SK-N-SH (cell line): ENCODE measurements at regions not wholly inside any gene's neighbourhood (a gene's known extent, or its start where the extent isn't known, plus 50 kb on each side); places are given as distances from the start of the nearest gene placed in this dataset.

Source experiments
- CTCF ChIA-PET: fragments of 300-600, 350-600 bp; formaldehyde crosslinking; extraction: SDS; loops from one replicate; lab custom pipeline; 2021; lab: Yijun Ruan, JAX
- POLR2A ChIA-PET: fragments of 350-600 bp; sonication (Branson Sonifier 250); formaldehyde crosslinking; extraction: SDS; loops from one replicate; lab custom pipeline; 2020; ENCODE audit warnings: antibody characterized with exemption, inconsistent platforms; lab: Yijun Ruan, JAX
- DNase-seq: peaks from one replicate; pipeline ENCODE4 v3.0.0; 2012
- H2AFZ ChIP-seq: fragments of 200-600 bp; sonication (generic); 2 replicates; pipeline ENCODE4 v1.8.1; 2016; ENCODE audit warnings: antibody characterized with exemption, mild to moderate bottlenecking, low read depth
- H3F3A ChIP-seq: fragments of 200-600 bp; sonication (generic); replicated peaks from 2 replicates; pipeline ENCODE3; 2016; ENCODE audit warnings: antibody characterized with exemption, mild to moderate bottlenecking; ENCODE audit not compliant: insufficient read depth
- H3K27ac ChIP-seq, 2 experiments: fragments of 200-500 bp in 1 of 2; fragments of 200-600 bp in 1 of 2; sonication (Bioruptor generic) in 1 of 2; sonication (generic), shearing (Covaris generic) in 1 of 2; 2 replicates each; pipeline versions ENCODE4 v1.5.1 to v1.6.1; 2014 to 2016; ENCODE audit warnings: low read depth in 2 of 2, inconsistent platforms in 1 of 2, low read length in 1 of 2, mild to moderate bottlenecking in 1 of 2, mixed read lengths in 1 of 2
- H3K27me3 ChIP-seq: fragments of 200-600 bp; sonication (generic), shearing (Covaris generic); 2 replicates; pipeline ENCODE4 v1.6.1; 2016; ENCODE audit warnings: mixed run types; ENCODE audit not compliant: insufficient read depth
- H3K36me3 ChIP-seq, 2 experiments: fragments of 200-500 bp in 1 of 2; fragments of 200-600 bp in 1 of 2; sonication (Bioruptor generic) in 1 of 2; sonication (generic) in 1 of 2; replicated peaks in 1 of 2; 2 replicates each; pipeline versions ENCODE3 to v1.5.1; 2014 to 2016; ENCODE audit warnings: low read length in 1 of 2, mild to moderate bottlenecking in 1 of 2; ENCODE audit not compliant: insufficient read depth in 2 of 2, control insufficient read depth in 1 of 2
- H3K4me1 ChIP-seq, 2 experiments: fragments of 200-500 bp in 1 of 2; fragments of 200-600 bp in 1 of 2; sonication (Bioruptor generic) in 1 of 2; sonication (generic), shearing (Covaris generic) in 1 of 2; 2 replicates each; pipeline versions ENCODE4 v1.5.1 to v1.6.1; 2014 to 2016; ENCODE audit warnings: low read depth in 1 of 2, low read length in 1 of 2, mixed run types in 1 of 2; ENCODE audit not compliant: insufficient read depth in 2 of 2, control insufficient read depth in 1 of 2
- H3K4me2 ChIP-seq: fragments of 200-600 bp; sonication (generic), shearing (Covaris generic); 2 replicates; pipeline ENCODE4 v1.6.1; 2017; ENCODE audit warnings: mixed run types
- H3K4me3 ChIP-seq, 2 experiments: fragments of 200-500 bp in 1 of 2; fragments of 200-600 bp in 1 of 2; sonication (Bioruptor generic) in 1 of 2; sonication (generic), shearing (Covaris generic) in 1 of 2; 2 replicates each; pipeline versions ENCODE4 v1.5.1 to v1.8.1; 2014 to 2016; ENCODE audit warnings: low read depth in 2 of 2, inconsistent platforms in 1 of 2, low read length in 1 of 2, mild to moderate bottlenecking in 1 of 2, mixed read lengths in 1 of 2, moderate library complexity in 1 of 2
- H3K79me2 ChIP-seq: fragments of 200-600 bp; sonication (generic); 2 replicates; pipeline ENCODE4 v1.8.1; 2017; ENCODE audit warnings: mild to moderate bottlenecking; ENCODE audit not compliant: insufficient read depth
- H3K9ac ChIP-seq: fragments of 200-600 bp; sonication (generic); 2 replicates; pipeline ENCODE4 v1.6.1; 2017; ENCODE audit warnings: mixed run types
- H3K9me2 ChIP-seq: fragments of 200-600 bp; sonication (generic); 2 replicates; pipeline ENCODE4 v1.6.1; 2017; ENCODE audit warnings: mixed run types
- H3K9me3 ChIP-seq: fragments of 200-600 bp; sonication (generic); 2 replicates; pipeline ENCODE4 v1.6.1; 2017; ENCODE audit warnings: mixed run types, mild to moderate bottlenecking, moderate library complexity
- H4K20me1 ChIP-seq: fragments of 200-600 bp; sonication (generic); 2 replicates; pipeline ENCODE4 v1.6.1; 2017; ENCODE audit warnings: mild to moderate bottlenecking, mixed run types; ENCODE audit not compliant: insufficient read depth
- EZH2phosphoT487 ChIP-seq: fragments of 200-600 bp; sonication (generic); IDR thresholded peaks from 2 replicates; pipeline ENCODE4 v1.6.1; 2017; ENCODE audit warnings: low read depth, mixed run types, mild to moderate bottlenecking, antibody characterized with exemption, moderate library complexity, borderline replicate concordance
- FOXJ3 ChIP-seq: sonication (generic); formaldehyde crosslinking; IDR thresholded peaks from 2 replicates; pipeline ENCODE4 v1.5.1; 2020; ENCODE audit warnings: mild to moderate bottlenecking, missing genetic modification reagents
- GABPA ChIP-seq: IDR thresholded peaks from 2 replicates; pipeline ENCODE4 v1.4.0; 2012; ENCODE audit warnings: low read depth, mild to moderate bottlenecking
- GATA2 ChIP-seq: sonication (generic); formaldehyde crosslinking; IDR thresholded peaks from 2 replicates; pipeline ENCODE4 v1.5.0; 2020; ENCODE audit warnings: mild to moderate bottlenecking, missing genetic modification reagents
- NRF1 ChIP-seq: IDR thresholded peaks from 2 replicates; pipeline ENCODE4 v1.6.1; 2012; ENCODE audit warnings: low read depth, mild to moderate bottlenecking, low read length
- POLR2AphosphoS5 ChIP-seq: IDR thresholded peaks from 2 replicates; pipeline ENCODE4 v1.6.1; 2012; ENCODE audit warnings: low read depth, low read length
- RCOR1 ChIP-seq: fragments of 150-350 bp; IDR thresholded peaks from 2 replicates; pipeline ENCODE4 v1.6.1; 2017; ENCODE audit warnings: antibody characterized with exemption, low read length
- RXRA ChIP-seq: IDR thresholded peaks from 2 replicates; pipeline ENCODE4 v1.4.0; 2012; ENCODE audit warnings: low read depth, mild to moderate bottlenecking, borderline replicate concordance
- SIN3A ChIP-seq: IDR thresholded peaks from 2 replicates; pipeline ENCODE4 v1.6.1; 2012; ENCODE audit warnings: low read depth, mild to moderate bottlenecking, low read length, moderate library complexity, borderline replicate concordance
- TEAD4 ChIP-seq: IDR thresholded peaks from 2 replicates; pipeline ENCODE4 v1.4.0; 2012; ENCODE audit warnings: mild to moderate bottlenecking, borderline replicate concordance; ENCODE audit not compliant: insufficient read depth
- WGBS: methylation state at CpG from one replicate; pipeline ENCODE4 v1.1.6; 2017; ENCODE audit warnings: low lambda C conversion rate; 5-methylcytosine and 5-hydroxymethylcytosine counted together
- TF ChIP-seq, protein P1 (sequence below): IDR thresholded peaks from 2 replicates; pipeline ENCODE4 v1.4.0; 2012; ENCODE audit warnings: low read depth, borderline replicate concordance
- TF ChIP-seq, protein P2 (sequence below): IDR thresholded peaks from 2 replicates; pipeline ENCODE4 v1.6.1; 2012; ENCODE audit warnings: mild to moderate bottlenecking, low read depth, low read length, moderate library complexity
- TF ChIP-seq, protein P3 (sequence below): fragments of 200-600 bp; sonication (generic); IDR thresholded peaks from 2 replicates; pipeline ENCODE4 v1.6.1; 2017; ENCODE audit warnings: antibody characterized with exemption, mild to moderate bottlenecking, moderate library complexity

DNA sequence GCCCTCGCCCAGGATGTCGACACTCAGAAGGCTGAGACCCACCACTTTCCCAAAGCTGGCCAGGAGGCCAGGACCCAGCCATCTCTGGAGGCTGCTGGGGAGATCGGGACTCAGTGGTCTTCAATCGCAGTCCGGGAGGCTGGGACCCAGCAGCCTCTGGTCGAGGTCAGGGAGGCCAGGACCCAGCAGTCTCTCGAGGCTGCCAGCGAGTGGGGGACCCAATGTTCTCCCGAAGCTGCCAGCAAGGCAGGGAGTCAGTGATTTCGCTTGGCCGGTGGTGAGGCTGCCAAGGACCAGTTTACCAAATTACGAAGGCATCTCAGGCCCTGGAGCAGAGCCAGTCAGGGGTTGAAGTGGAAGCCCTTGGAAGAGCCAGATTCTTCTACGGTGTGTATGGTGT lies 181.6 kb downstream of the NAF1 start:
- Histone ChIP-seq H3K79me2 (no peaks in the 10 kb centered on the region), H3K9ac (no peak overlapping the region), H3K4me2 (no peak overlapping the region), H2AFZ (no peak overlapping the region), H3K27ac (no peak overlapping the region), H3K9me3 (no peaks in the 10 kb centered on the region), H4K20me1 (no peaks in the 10 kb centered on the region), H3K9me2 (no peaks in the 10 kb centered on the region), H3K4me1 (no peaks in the 10 kb centered on the region), H3K4me3 (no peak overlapping the region), H3K27me3 (no peaks in the 10 kb centered on the region), H3K36me3 (no peaks in the 10 kb centered on the region), H3F3A (no peaks in the 10 kb centered on the region)
- ChIA-PET POLR2A (no interaction called here), CTCF (no interaction called here)
- WGBS = 8% methylated on average over 8 of the region's 13 CpGs
- TF ChIP-seq FOXJ3 (CRISPR knock-in tag) = no peak
- no peak for TF ChIP-seq RXRA
- TF ChIP-seq EZH2phosphoT487 = no peak
- no peak for TF ChIP-seq RCOR1
- no peak for TF ChIP-seq GATA2 (CRISPR knock-in tag)
- no peak for TF ChIP-seq SIN3A
- TF ChIP-seq, protein P1, sequence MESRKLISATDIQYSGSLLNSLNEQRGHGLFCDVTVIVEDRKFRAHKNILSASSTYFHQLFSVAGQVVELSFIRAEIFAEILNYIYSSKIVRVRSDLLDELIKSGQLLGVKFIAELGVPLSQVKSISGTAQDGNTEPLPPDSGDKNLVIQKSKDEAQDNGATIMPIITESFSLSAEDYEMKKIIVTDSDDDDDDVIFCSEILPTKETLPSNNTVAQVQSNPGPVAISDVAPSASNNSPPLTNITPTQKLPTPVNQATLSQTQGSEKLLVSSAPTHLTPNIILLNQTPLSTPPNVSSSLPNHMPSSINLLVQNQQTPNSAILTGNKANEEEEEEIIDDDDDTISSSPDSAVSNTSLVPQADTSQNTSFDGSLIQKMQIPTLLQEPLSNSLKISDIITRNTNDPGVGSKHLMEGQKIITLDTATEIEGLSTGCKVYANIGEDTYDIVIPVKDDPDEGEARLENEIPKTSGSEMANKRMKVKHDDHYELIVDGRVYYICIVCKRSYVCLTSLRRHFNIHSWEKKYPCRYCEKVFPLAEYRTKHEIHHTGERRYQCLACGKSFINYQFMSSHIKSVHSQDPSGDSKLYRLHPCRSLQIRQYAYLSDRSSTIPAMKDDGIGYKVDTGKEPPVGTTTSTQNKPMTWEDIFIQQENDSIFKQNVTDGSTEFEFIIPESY = no peak
- TF ChIP-seq POLR2AphosphoS5 = no peak
- no peak for TF ChIP-seq GABPA
- no peak for TF ChIP-seq NRF1
- TF ChIP-seq, protein P2, sequence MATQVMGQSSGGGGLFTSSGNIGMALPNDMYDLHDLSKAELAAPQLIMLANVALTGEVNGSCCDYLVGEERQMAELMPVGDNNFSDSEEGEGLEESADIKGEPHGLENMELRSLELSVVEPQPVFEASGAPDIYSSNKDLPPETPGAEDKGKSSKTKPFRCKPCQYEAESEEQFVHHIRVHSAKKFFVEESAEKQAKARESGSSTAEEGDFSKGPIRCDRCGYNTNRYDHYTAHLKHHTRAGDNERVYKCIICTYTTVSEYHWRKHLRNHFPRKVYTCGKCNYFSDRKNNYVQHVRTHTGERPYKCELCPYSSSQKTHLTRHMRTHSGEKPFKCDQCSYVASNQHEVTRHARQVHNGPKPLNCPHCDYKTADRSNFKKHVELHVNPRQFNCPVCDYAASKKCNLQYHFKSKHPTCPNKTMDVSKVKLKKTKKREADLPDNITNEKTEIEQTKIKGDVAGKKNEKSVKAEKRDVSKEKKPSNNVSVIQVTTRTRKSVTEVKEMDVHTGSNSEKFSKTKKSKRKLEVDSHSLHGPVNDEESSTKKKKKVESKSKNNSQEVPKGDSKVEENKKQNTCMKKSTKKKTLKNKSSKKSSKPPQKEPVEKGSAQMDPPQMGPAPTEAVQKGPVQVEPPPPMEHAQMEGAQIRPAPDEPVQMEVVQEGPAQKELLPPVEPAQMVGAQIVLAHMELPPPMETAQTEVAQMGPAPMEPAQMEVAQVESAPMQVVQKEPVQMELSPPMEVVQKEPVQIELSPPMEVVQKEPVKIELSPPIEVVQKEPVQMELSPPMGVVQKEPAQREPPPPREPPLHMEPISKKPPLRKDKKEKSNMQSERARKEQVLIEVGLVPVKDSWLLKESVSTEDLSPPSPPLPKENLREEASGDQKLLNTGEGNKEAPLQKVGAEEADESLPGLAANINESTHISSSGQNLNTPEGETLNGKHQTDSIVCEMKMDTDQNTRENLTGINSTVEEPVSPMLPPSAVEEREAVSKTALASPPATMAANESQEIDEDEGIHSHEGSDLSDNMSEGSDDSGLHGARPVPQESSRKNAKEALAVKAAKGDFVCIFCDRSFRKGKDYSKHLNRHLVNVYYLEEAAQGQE = no peak
- no peak for TF ChIP-seq TEAD4
- TF ChIP-seq, protein P3, sequence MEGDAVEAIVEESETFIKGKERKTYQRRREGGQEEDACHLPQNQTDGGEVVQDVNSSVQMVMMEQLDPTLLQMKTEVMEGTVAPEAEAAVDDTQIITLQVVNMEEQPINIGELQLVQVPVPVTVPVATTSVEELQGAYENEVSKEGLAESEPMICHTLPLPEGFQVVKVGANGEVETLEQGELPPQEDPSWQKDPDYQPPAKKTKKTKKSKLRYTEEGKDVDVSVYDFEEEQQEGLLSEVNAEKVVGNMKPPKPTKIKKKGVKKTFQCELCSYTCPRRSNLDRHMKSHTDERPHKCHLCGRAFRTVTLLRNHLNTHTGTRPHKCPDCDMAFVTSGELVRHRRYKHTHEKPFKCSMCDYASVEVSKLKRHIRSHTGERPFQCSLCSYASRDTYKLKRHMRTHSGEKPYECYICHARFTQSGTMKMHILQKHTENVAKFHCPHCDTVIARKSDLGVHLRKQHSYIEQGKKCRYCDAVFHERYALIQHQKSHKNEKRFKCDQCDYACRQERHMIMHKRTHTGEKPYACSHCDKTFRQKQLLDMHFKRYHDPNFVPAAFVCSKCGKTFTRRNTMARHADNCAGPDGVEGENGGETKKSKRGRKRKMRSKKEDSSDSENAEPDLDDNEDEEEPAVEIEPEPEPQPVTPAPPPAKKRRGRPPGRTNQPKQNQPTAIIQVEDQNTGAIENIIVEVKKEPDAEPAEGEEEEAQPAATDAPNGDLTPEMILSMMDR = no peak
- DNase-seq = no peak
